Peyer's patch (tissue), 4 donors: ENCODE measurements at regions not wholly inside any gene's neighbourhood (a gene's known extent, or its start where the extent isn't known, plus 50 kb on each side); places are given as distances from the start of the nearest gene placed in this dataset.

Experiments used
- CTCF ChIP-seq, 6 experiments: fragments of 450-650 bp in 4 of 6; fragments of 200-600 bp in 2 of 6; sonication (generic) in 1 of 6; IDR thresholded peaks; one replicate each; pipeline ENCODE4 v1.5.1; 2017 to 2019; ENCODE audit warnings: antibody characterized with exemption in 6 of 6, mild to moderate bottlenecking in 3 of 6, moderate library complexity in 1 of 6
- POLR2A ChIP-seq, 2 donors: fragments of 450-650 bp; IDR thresholded peaks; one replicate each; pipeline ENCODE4 v1.5.1; 2017; ENCODE audit warnings: antibody characterized with exemption in 2 of 2, mild to moderate bottlenecking in 2 of 2, moderate library complexity in 2 of 2

- no peak for TF ChIP-seq CTCF (IDR thresholded peaks at IDR 0.05)
- no peak for TF ChIP-seq POLR2A (IDR thresholded peaks at IDR 0.05)
These were observed 144.8 kb downstream of the MACROH2A1 start for GRCh38 chr5:135254183-135254582.
